H1 (cell line): ENCODE measurements at regions not wholly inside any gene's neighbourhood (a gene's known extent, or its start where the extent isn't known, plus 50 kb on each side); places are given as distances from the start of the nearest gene placed in this dataset.

Source experiments
- CTCF ChIA-PET: fragments of 300-600 bp; sonication (Branson Sonifier 250); formaldehyde crosslinking; loops from one replicate; lab custom pipeline; 2021; ENCODE audit not compliant: partially characterized antibody; lab: Charles Lee
- POLR2A ChIA-PET: fragments of 300-600 bp; sonication (Branson Sonifier 250); formaldehyde crosslinking; loops from one replicate; lab custom pipeline; 2021; ENCODE audit warnings: inconsistent platforms; ENCODE audit not compliant: partially characterized antibody; lab: Charles Lee
- DNase-seq, 2 experiments: peaks; one replicate each; pipeline versions ENCODE4 v3.0.0 to v3.0.0-alpha.2; 2010 to 2022; ENCODE audit warnings: low spot score in 2 of 2, low read depth in 1 of 2, mixed read lengths in 1 of 2
- FAIRE-seq: peaks from 2 replicates; lab custom pipeline; 2011; peaks lifted over from hg19 to GRCh38; lab: Jason Lieb, UNC
- H2AFZ ChIP-seq: 2 replicates; pipeline ENCODE4 v1.8.1; 2012; ENCODE audit warnings: low read length, inconsistent platforms
- H2AK5ac ChIP-seq: 2 replicates; pipeline ENCODE4 v1.6.1; 2013; ENCODE audit warnings: low read depth, low read length
- H2BK120ac ChIP-seq: replicated peaks from 2 replicates; pipeline ENCODE3; 2013; ENCODE audit warnings: low read depth, low read length, inconsistent platforms
- H2BK12ac ChIP-seq: 2 replicates; pipeline ENCODE4 v1.6.1; 2013; ENCODE audit warnings: low read depth, low read length
- H2BK15ac ChIP-seq: 2 replicates; pipeline ENCODE4 v1.6.1; 2013; ENCODE audit warnings: low read length
- H2BK20ac ChIP-seq: 2 replicates; pipeline ENCODE4 v1.6.1; 2013; ENCODE audit warnings: low read length
- H2BK5ac ChIP-seq: 2 replicates; pipeline ENCODE4 v1.6.1; 2013; ENCODE audit warnings: low read depth, low read length
- H3K14ac ChIP-seq: 2 replicates; pipeline ENCODE4 v1.6.1; 2013; ENCODE audit warnings: inconsistent platforms; ENCODE audit not compliant: insufficient read length
- H3K18ac ChIP-seq: 2 replicates; pipeline ENCODE4 v1.6.1; 2013; ENCODE audit warnings: low read length; ENCODE audit errors: extremely low read depth
- H3K23ac ChIP-seq: 2 replicates; pipeline ENCODE4 v1.6.1; 2013; ENCODE audit warnings: inconsistent platforms; ENCODE audit not compliant: insufficient read length
- H3K23me2 ChIP-seq: 2 replicates; pipeline ENCODE4 v1.6.1; 2013; ENCODE audit warnings: low read depth, low read length
- H3K27ac ChIP-seq: 2 replicates; pipeline ENCODE4 v1.6.1; 2011; ENCODE audit warnings: low read depth, low read length, inconsistent platforms
- H3K27me3 ChIP-seq, 4 experiments: replicated peaks in 1 of 4; 1 replicate in 1 of 4; 2 replicates in 3 of 4; pipeline versions ENCODE4 v1.6.1 to v1.8.1; 2011 to 2013; ENCODE audit warnings: low read length in 3 of 4, mild to moderate bottlenecking in 3 of 4, inconsistent platforms in 2 of 4, mixed read lengths in 2 of 4, moderate library complexity in 1 of 4; ENCODE audit not compliant: control insufficient read depth in 3 of 4, insufficient read depth in 3 of 4; ENCODE audit errors: extremely low read depth in 1 of 4
- H3K36me3 ChIP-seq, 4 experiments: 2 replicates each; pipeline versions ENCODE4 v1.6.1 to v1.8.1; 2011 to 2013; ENCODE audit warnings: mild to moderate bottlenecking in 4 of 4, low read length in 3 of 4, moderate library complexity in 2 of 4, control low read depth in 1 of 4, inconsistent platforms in 1 of 4; ENCODE audit not compliant: insufficient read depth in 4 of 4, control insufficient read depth in 2 of 4
- H3K4ac ChIP-seq: replicated peaks from 2 replicates; pipeline ENCODE3; 2013; ENCODE audit warnings: low read length, low read depth, mixed read lengths, inconsistent platforms; ENCODE audit not compliant: insufficient read length
- H3K4me1 ChIP-seq, 4 experiments: replicated peaks in 1 of 4; 1 replicate in 1 of 4; 2 replicates in 3 of 4; pipeline versions ENCODE4 v1.6.1 to v1.8.1; 2011 to 2013; ENCODE audit warnings: low read length in 3 of 4, inconsistent platforms in 2 of 4, mixed read lengths in 1 of 4; ENCODE audit not compliant: insufficient read depth in 4 of 4, control insufficient read depth in 3 of 4
- H3K4me2 ChIP-seq, 2 experiments: 2 replicates each; pipeline versions ENCODE4 v1.6.1 to v1.8.1; 2011 to 2013; ENCODE audit warnings: low read depth in 2 of 2, low read length in 2 of 2, control low read depth in 1 of 2, inconsistent platforms in 1 of 2, mild to moderate bottlenecking in 1 of 2; ENCODE audit not compliant: insufficient read depth in 1 of 2
- H3K4me3 ChIP-seq, 4 experiments: fragments of 200-600, 300-600 bp in 1 of 4; sonication (generic), shearing (Covaris generic), sonication (Bioruptor Twin) in 1 of 4; 2 replicates each; pipeline versions ENCODE4 v1.5.1 to v1.8.1; 2011 to 2016; ENCODE audit warnings: low read length in 4 of 4, low read depth in 3 of 4, control low read depth in 2 of 4, inconsistent platforms in 2 of 4, mild to moderate bottlenecking in 2 of 4, mixed read lengths in 1 of 4, moderate library complexity in 1 of 4; ENCODE audit not compliant: insufficient read depth in 2 of 4; ENCODE audit errors: extremely low read depth in 1 of 4
- H3K56ac ChIP-seq: replicated peaks from 2 replicates; pipeline ENCODE3; 2013; ENCODE audit warnings: low read depth, mild to moderate bottlenecking, mixed read lengths, low read length, inconsistent platforms; ENCODE audit not compliant: insufficient read length
- H3K79me1 ChIP-seq: 2 replicates; pipeline ENCODE4 v1.6.1; 2013; ENCODE audit warnings: low read depth, low read length, control low read depth
- H3K79me2 ChIP-seq, 2 experiments: 2 replicates each; pipeline versions ENCODE4 v1.6.1 to v1.8.1; 2012 to 2013; ENCODE audit warnings: low read length in 2 of 2, mild to moderate bottlenecking in 2 of 2, inconsistent platforms in 1 of 2; ENCODE audit not compliant: insufficient read depth in 2 of 2, control insufficient read depth in 1 of 2
- H3K9ac ChIP-seq, 4 experiments: replicated peaks in 1 of 4; 1 replicate in 1 of 4; 2 replicates in 3 of 4; pipeline versions ENCODE4 v1.6.1 to v1.8.1; 2011 to 2013; ENCODE audit warnings: low read depth in 3 of 4, low read length in 3 of 4, control low read depth in 2 of 4, mild to moderate bottlenecking in 2 of 4, moderate library complexity in 2 of 4, inconsistent platforms in 1 of 4; ENCODE audit errors: extremely low read depth in 1 of 4
- H3K9me3 ChIP-seq, 2 experiments: 2 replicates each; pipeline versions ENCODE4 v1.6.1 to v1.8.1; 2012 to 2013; ENCODE audit warnings: mild to moderate bottlenecking in 2 of 2, moderate library complexity in 2 of 2, control low read depth in 1 of 2, inconsistent platforms in 1 of 2, low read depth in 1 of 2, low read length in 1 of 2, mixed read lengths in 1 of 2; ENCODE audit not compliant: insufficient read depth in 2 of 2
- H4K20me1 ChIP-seq, 2 experiments: replicated peaks in 1 of 2; 2 replicates each; pipeline versions ENCODE3 to v1.8.1; 2011 to 2013; ENCODE audit warnings: inconsistent platforms in 2 of 2, low read length in 2 of 2, mild to moderate bottlenecking in 1 of 2; ENCODE audit not compliant: insufficient read depth in 2 of 2, control insufficient read depth in 1 of 2
- H4K5ac ChIP-seq: 2 replicates; pipeline ENCODE4 v1.6.1; 2013; ENCODE audit warnings: low read length, low read depth, mixed read lengths, inconsistent platforms; ENCODE audit not compliant: insufficient read length
- H4K8ac ChIP-seq: 2 replicates; pipeline ENCODE4 v1.8.0; 2013; ENCODE audit warnings: mild to moderate bottlenecking, moderate library complexity, low read length, inconsistent platforms; ENCODE audit not compliant: insufficient read depth; ENCODE audit errors: extremely low read depth
- H4K91ac ChIP-seq: replicated peaks from 2 replicates; pipeline ENCODE3; 2013; ENCODE audit warnings: low read length, mixed read lengths, inconsistent platforms; ENCODE audit not compliant: insufficient read length
- ASH2L ChIP-seq: fragments of 200-600, 300-600 bp; sonication (generic); IDR thresholded peaks from one replicate; pipeline ENCODE4 v1.7.1; 2017; ENCODE audit warnings: low read length
- EGR1 ChIP-seq: IDR thresholded peaks from 2 replicates; pipeline ENCODE4 v1.6.1; 2011; ENCODE audit warnings: low read depth, low read length, borderline replicate concordance
- EZH2 ChIP-seq: fragments of 200-600 bp; sonication (generic); IDR thresholded peaks from 2 replicates; pipeline ENCODE4 v1.7.1; 2012; ENCODE audit warnings: low read depth, mild to moderate bottlenecking, moderate library complexity, low read length, inconsistent platforms; ENCODE audit not compliant: severe bottlenecking
- GTF2F1 ChIP-seq: IDR thresholded peaks from 2 replicates; pipeline ENCODE4 v1.6.1; 2012; ENCODE audit warnings: low read depth, low read length, improper control_type of control experiment, borderline replicate concordance
- RAD21 ChIP-seq, 2 experiments: IDR thresholded peaks in 1 of 2; conservative IDR thresholded peaks in 1 of 2; 2 replicates each; pipeline ENCODE4 v1.6.1; 2011; ENCODE audit warnings: low read depth in 2 of 2, low read length in 2 of 2, improper control_type of control experiment in 1 of 2, inconsistent platforms in 1 of 2, mild to moderate bottlenecking in 1 of 2, moderate library complexity in 1 of 2
- WGBS, 2 experiments: shearing (Covaris generic) in 1 of 2; methylation state at CpG; one replicate each; pipeline versions ENCODE4 v1.1.6 to v1.1.7; 2013 to 2015; ENCODE audit warnings: low lambda C conversion rate in 2 of 2, mixed read lengths in 2 of 2, inconsistent platforms in 1 of 2, low coverage in 1 of 2, missing lambda C conversion rate in 1 of 2; ENCODE audit not compliant: insufficient replicate concordance in 2 of 2, insufficient coverage in 1 of 2, insufficient read length in 1 of 2; ENCODE audit errors: extremely low coverage in 1 of 2, missing lambda C conversion rate in 1 of 2; 5-methylcytosine and 5-hydroxymethylcytosine counted together

DNA sequence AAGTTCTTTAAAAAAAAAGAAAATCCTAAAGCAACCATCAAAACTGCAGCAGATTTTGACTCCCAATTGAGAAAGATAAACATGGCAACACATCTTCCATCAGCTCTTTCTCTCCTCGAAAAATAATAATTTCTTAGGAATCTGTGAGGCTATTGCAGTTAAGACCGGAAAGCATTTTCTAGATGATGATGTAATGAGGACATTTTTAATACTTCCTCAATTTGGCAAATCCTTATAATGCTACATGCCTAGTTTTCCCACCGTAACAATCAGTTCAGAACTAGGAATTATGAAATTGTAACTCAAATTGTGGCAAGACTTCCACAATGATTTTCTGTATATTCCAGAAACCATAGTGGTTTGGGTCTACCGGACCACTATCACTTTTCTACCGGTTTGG lies 180.9 kb upstream of the PDE3A start:
- Histone ChIP-seq H3K4me1 (no peaks in the 10 kb centered on the region), H2BK15ac (no peak overlapping the region), H4K5ac (no peak overlapping the region), H2AFZ (no peak overlapping the region), H4K20me1 (no peaks in the 10 kb centered on the region), H3K27me3 (no peaks in the 10 kb centered on the region), H3K27ac (no peak overlapping the region), H3K14ac (no peak overlapping the region), H3K23me2 (no peaks in the 10 kb centered on the region), H2BK20ac (no peak overlapping the region), H2BK120ac (no peak overlapping the region), H3K9ac (no peak overlapping the region), H3K56ac (no peak overlapping the region), H3K4me2 (no peak overlapping the region), H3K4me3 (no peak overlapping the region), H3K23ac (no peak overlapping the region), H2BK5ac (no peak overlapping the region), H3K18ac (no peak overlapping the region), H4K8ac (no peak overlapping the region), H3K4ac (no peak overlapping the region), H2BK12ac (no peak overlapping the region), H4K91ac (no peak overlapping the region), H3K79me1 (no peaks in the 10 kb centered on the region), H3K9me3 (no peaks in the 10 kb centered on the region), H2AK5ac (no peak overlapping the region), H3K36me3 (no peaks in the 10 kb centered on the region), H3K79me2 (no peaks in the 10 kb centered on the region)
- no peak for FAIRE-seq
- DNase-seq, result no peak
- 92% methylated on average over 5 of the region's 5 CpGs; no CpG with 5 or more reads in 1 of the 2 experiments for WGBS, 2 experiments
- ChIA-PET CTCF (no interaction called here), POLR2A (no interaction called here)
- TF ChIP-seq ASH2L (no peak), RAD21 (IDR thresholded peaks at IDR 0.05 in 1 of 2, conservative IDR thresholded peaks at IDR 0.05 in 1 of 2; ENCODE audit: low read depth in 2 of 2, low read length in 2 of 2) (no peak), EZH2 (no peak), GTF2F1 (no peak), EGR1 (no peak)
